ENCODE measurements at regions not wholly inside any gene's neighbourhood (a gene's known extent, or its start where the extent isn't known, plus 50 kb on each side); places are given as distances from the start of the nearest gene placed in this dataset.

- WGBS, 2 donors, result 74 to 78% methylated on average over 5 of the region's 5 CpGs
- DNase-seq (no peak), ATAC-seq (no peak)
- Histone ChIP-seq H3K27me3 (no peaks in the 10 kb centered on the region), H3K4me1 (peaks cover 43% of the 10 kb centered on the region), H3K36me3 (replicated peaks in 1 of 2; ENCODE audit: insufficient read depth in 1 of 2, low read depth in 2 of 2) (no peaks in the 10 kb centered on the region), H3K4me3 (no peak overlapping the region), H3K9me3 (no peaks in the 10 kb centered on the region), H3K27ac (no peak overlapping the region)
- no peak for TF ChIP-seq POLR2A (IDR thresholded peaks at IDR 0.05)
- no peak for TF ChIP-seq CTCF (IDR thresholded peaks at IDR 0.05)
- intact Hi-C loops (cut with DNase I), result no loop called here
Observed at GRCh38 chr9:749716-750115, 91.8 kb upstream of the DMRT1 start.

DNA sequence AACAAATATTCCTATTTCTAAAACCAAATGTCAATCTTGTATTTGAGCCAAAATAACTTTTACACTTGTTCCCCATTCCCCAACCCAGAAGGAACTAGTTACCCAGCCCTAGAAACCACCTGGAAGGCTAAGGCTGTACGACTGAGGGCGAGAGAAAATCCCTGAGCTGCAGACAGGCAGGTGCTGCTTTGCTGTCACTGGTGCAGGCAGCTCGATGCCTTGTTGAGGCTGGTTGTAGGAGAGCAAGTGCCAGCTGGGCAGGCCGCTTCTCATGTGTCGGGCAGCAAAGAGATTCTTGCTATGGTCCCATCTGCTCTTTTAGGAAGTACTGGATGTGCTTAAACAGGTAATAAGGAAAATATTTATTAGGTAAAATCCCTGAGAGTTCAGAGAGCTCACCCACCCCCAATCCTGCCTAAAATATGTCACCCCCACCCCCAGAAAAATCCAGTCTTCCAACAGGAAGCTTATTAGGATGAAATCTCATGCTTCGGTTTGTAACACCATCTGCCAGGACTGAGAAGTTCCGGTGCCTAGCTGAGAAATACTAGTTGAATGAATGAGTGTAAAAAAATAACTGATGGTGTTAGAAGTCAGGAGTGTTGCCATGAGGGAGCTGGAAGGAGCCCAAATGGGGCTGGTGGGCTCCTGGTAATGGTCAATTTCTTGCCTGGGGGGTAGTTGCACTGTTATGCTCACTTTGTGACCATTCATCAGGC, 91.1 kb upstream of the DMRT1 start:
- no peak for DNase-seq
- Histone ChIP-seq H3K9me3 (no peaks in the 10 kb centered on the region), H3K36me3 (replicated peaks in 1 of 2; ENCODE audit: insufficient read depth in 1 of 2, low read depth in 2 of 2) (no peaks in the 10 kb centered on the region), H3K27ac (no peak overlapping the region), H3K27me3 (no peaks in the 10 kb centered on the region), H3K4me1 (peaks cover 38% of the 10 kb centered on the region), H3K4me3 (no peak overlapping the region)
- no peak for ATAC-seq
- WGBS, 2 donors, result 72 to 86% methylated on average over 5 to 7 of the region's 7 CpGs
- intact Hi-C loops (cut with DNase I), result no loop called here
- TF ChIP-seq CTCF (IDR thresholded peaks at IDR 0.05) (no peak), POLR2A (IDR thresholded peaks at IDR 0.05) (no peak)

GRCh38 chr9:751137-752051, 90.1 kb upstream of the DMRT1 start:
- H3K27me3 ChIP-seq, result no peaks in the 10 kb centered on the region
- no peak overlapping the region for H3K4me3 ChIP-seq
- no peaks in the 10 kb centered on the region for H3K9me3 ChIP-seq
- intact Hi-C loops (cut with DNase I), result no loop called here
- DNase-seq (no peak), ATAC-seq (no peak)
- no peaks in the 10 kb centered on the region for H3K36me3 ChIP-seq (replicated peaks in 1 of 2; ENCODE audit: insufficient read depth in 1 of 2, low read depth in 2 of 2)
- H3K4me1 ChIP-seq, result peaks cover 29% of the 10 kb centered on the region
- TF ChIP-seq POLR2A (IDR thresholded peaks at IDR 0.05), result no peak
- no peak for TF ChIP-seq CTCF (IDR thresholded peaks at IDR 0.05)
- WGBS, 2 donors, result 55 to 72% methylated on average over 14 of the region's 14 CpGs
- H3K27ac ChIP-seq, result no peak overlapping the region

DNA sequence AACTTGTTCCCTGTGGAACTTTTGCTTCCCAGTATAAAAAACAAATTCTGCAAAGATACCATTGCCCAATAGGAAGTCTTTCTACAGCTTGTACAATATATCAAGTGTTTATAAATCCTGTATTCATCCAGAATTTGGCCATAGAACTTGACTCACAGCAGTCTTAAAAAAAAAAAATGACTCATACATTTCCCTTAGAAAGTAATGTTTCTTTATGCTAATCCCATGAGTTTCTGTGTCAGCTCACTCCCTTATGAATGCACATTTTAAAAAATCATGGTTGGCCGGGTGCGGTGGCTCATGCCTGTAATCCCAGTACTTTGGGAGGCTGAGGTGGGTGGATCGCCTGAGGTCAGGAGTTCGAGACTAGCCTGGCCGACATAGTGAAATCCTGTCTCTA, 89.3 kb upstream of the DMRT1 start:
- H3K27ac ChIP-seq, result no peak overlapping the region
- 79 to 87% methylated on average over 5 of the region's 5 CpGs for WGBS, 2 donors

More for the DNA sequence above, 89.3 kb upstream of the DMRT1 start:
- peaks cover 20% of the 10 kb centered on the region for H3K4me1 ChIP-seq
- intact Hi-C loops (cut with DNase I), result no loop called here
- H3K27me3 ChIP-seq, result no peaks in the 10 kb centered on the region
- no peaks in the 10 kb centered on the region for H3K36me3 ChIP-seq (replicated peaks in 1 of 2; ENCODE audit: insufficient read depth in 1 of 2, low read depth in 2 of 2)
- ATAC-seq, result no peak
- H3K4me3 ChIP-seq, result no peak overlapping the region
- TF ChIP-seq CTCF (IDR thresholded peaks at IDR 0.05) (no peak), POLR2A (IDR thresholded peaks at IDR 0.05) (no peak)
- DNase-seq, result no peak
- no peaks in the 10 kb centered on the region for H3K9me3 ChIP-seq

Data from body of pancreas (tissue), 4 donors.